GM13976 (cell line): ENCODE measurements at regions not wholly inside any gene's neighbourhood (a gene's known extent, or its start where the extent isn't known, plus 50 kb on each side); places are given as distances from the start of the nearest gene placed in this dataset.

ENCODE experiments used
- DNase-seq: peaks from one replicate; pipeline ENCODE4 v3.0.0; 2012; ENCODE audit warnings: low spot score
- CTCF ChIP-seq: IDR thresholded peaks from 2 replicates; pipeline ENCODE4 v1.5.1; 2012; ENCODE audit warnings: borderline replicate concordance, mild to moderate bottlenecking; ENCODE audit not compliant: insufficient read depth; ENCODE audit errors: extremely low read depth, missing control alignments, control extremely low read depth
- in situ Hi-C: fragments of 300-500 bp; cut with MboI; formaldehyde crosslinking; loops from one replicate; pipeline ENCODE4 v1.12.0; 2022; ENCODE audit warnings: low sequenced_read_pairs, mixed read lengths, inconsistent platforms; ENCODE audit not compliant: unreplicated experiment

- in situ Hi-C loops, result loop anchor here (10.0 kb wide), 1 partner anchor 146 kb away; the partner anchor contains the start of gene CDC42EP3
- no peak for DNase-seq
- no peak for TF ChIP-seq CTCF
These were observed 104.6 kb upstream of the RMDN2 start for GRCh38 chr2:37820471-37820986.

GRCh38 chr2:37825586-37825985 lies 99.5 kb upstream of the RMDN2 start:
- TF ChIP-seq CTCF, result no peak
- in situ Hi-C loops, result loop anchor here (10.0 kb wide), 1 partner anchor 151 kb away; the partner anchor contains the start of gene CDC42EP3
- no peak for DNase-seq

GRCh38 chr2:37826611-37827010 lies 98.5 kb upstream of the RMDN2 start:
- in situ Hi-C loops, result loop anchor here (10.0 kb wide), 1 partner anchor 152 kb away; the partner anchor contains the start of gene CDC42EP3

GRCh38 chr2:37827455-37827854 lies 97.6 kb upstream of the RMDN2 start:
- TF ChIP-seq CTCF, result no peak
- no peak for DNase-seq
- in situ Hi-C loops, result loop anchor here (10.0 kb wide), 1 partner anchor 153 kb away; the partner anchor contains the start of gene CDC42EP3

More at GRCh38 chr2:37826611-37827010, 98.5 kb upstream of the RMDN2 start:
- TF ChIP-seq CTCF, result no peak
- DNase-seq, result no peak

GRCh38 chr2:37827911-37828511 lies 97.1 kb upstream of the RMDN2 start:
- no peak for DNase-seq
- in situ Hi-C loops, result loop anchor here (10.0 kb wide), 1 partner anchor 153 kb away; the partner anchor contains the start of gene CDC42EP3
- no peak for TF ChIP-seq CTCF

- in situ Hi-C loops, result loop anchor here (10.0 kb wide), 1 partner anchor 154 kb away; the partner anchor contains the start of gene CDC42EP3
- no peak for DNase-seq
- no peak for TF ChIP-seq CTCF
These were observed 95.9 kb upstream of the RMDN2 start for GRCh38 chr2:37829202-37829601.
